GM12878 (cell line): ENCODE measurements at regions not wholly inside any gene's neighbourhood (a gene's known extent, or its start where the extent isn't known, plus 50 kb on each side); places are given as distances from the start of the nearest gene placed in this dataset.

Experiments used
- CEBPB ChIP-seq, 2 experiments: fragments of 150-350 bp in 1 of 2; IDR thresholded peaks; 2 replicates each; pipeline ENCODE4 v1.6.1; 2012 to 2014; ENCODE audit warnings: low read depth in 2 of 2, low read length in 2 of 2, borderline replicate concordance in 1 of 2, inconsistent platforms in 1 of 2
- EGR1 ChIP-seq, 2 experiments: IDR thresholded peaks; 1 replicate in 1 of 2; 2 replicates in 1 of 2; pipeline ENCODE4 v1.6.1; 2011 to 2012; ENCODE audit warnings: low read depth in 2 of 2, low read length in 2 of 2, borderline replicate concordance in 1 of 2, mild to moderate bottlenecking in 1 of 2, moderate library complexity in 1 of 2
- EP300 ChIP-seq, 2 experiments: fragments of 150-350 bp in 1 of 2; IDR thresholded peaks; 2 replicates each; pipeline ENCODE4 v1.6.1; 2011 to 2012; ENCODE audit warnings: low read depth in 2 of 2, low read length in 2 of 2, borderline replicate concordance in 1 of 2, improper control_type of control experiment in 1 of 2, inconsistent platforms in 1 of 2; ENCODE audit not compliant: control insufficient read depth in 1 of 2
- JUND ChIP-seq: IDR thresholded peaks from 2 replicates; pipeline ENCODE4 v1.6.1; 2012; ENCODE audit warnings: low read depth, mild to moderate bottlenecking, low read length, improper control_type of control experiment, moderate library complexity
- MAX ChIP-seq: IDR thresholded peaks from 2 replicates; pipeline ENCODE4 v1.6.1; 2012; ENCODE audit warnings: low read depth, low read length, improper control_type of control experiment
- RAD21 ChIP-seq: IDR thresholded peaks from 2 replicates; pipeline ENCODE4 v1.6.1; 2011; ENCODE audit warnings: mild to moderate bottlenecking, low read depth, low read length, moderate library complexity; ENCODE audit not compliant: insufficient read depth
- SIX5 ChIP-seq: IDR thresholded peaks from 2 replicates; pipeline ENCODE4 v1.6.1; 2011; ENCODE audit warnings: mild to moderate bottlenecking, low read depth, low read length, moderate library complexity; ENCODE audit not compliant: severe bottlenecking

- no peak for TF ChIP-seq CEBPB (IDR thresholded peaks at IDR 0.05; ENCODE audit: borderline replicate concordance in 1 of 2, low read depth in 2 of 2, low read length in 2 of 2)
- TF ChIP-seq RAD21 = no peak
- TF ChIP-seq EGR1 (IDR thresholded peaks at IDR 0.05; ENCODE audit: borderline replicate concordance in 1 of 2, low read depth in 2 of 2, low read length in 2 of 2) = no peak
- TF ChIP-seq EP300 (IDR thresholded peaks at IDR 0.05; ENCODE audit: borderline replicate concordance in 1 of 2, control insufficient read depth in 1 of 2, low read depth in 2 of 2, low read length in 2 of 2) = no peak
- TF ChIP-seq JUND = no peak
- TF ChIP-seq MAX = no peak
- TF ChIP-seq SIX5 = no peak
These were observed 144.4 kb upstream of the LHX1 start for GRCh38 chr17:36792849-36793248.
